ENCODE measurements at regions not wholly inside any gene's neighbourhood (a gene's known extent, or its start where the extent isn't known, plus 50 kb on each side); places are given as distances from the start of the nearest gene placed in this dataset.

GRCh38 chr18:66694852-66695251 is 91.0 kb upstream of the CDH19 start:
- H3T11ph ChIP-seq (ENCODE audit: low read length) = no peak overlapping the region
- H4K8ac ChIP-seq (replicated peaks; ENCODE audit: insufficient read length, low read depth, low read length) = no peak overlapping the region
- H3K56ac ChIP-seq (ENCODE audit: insufficient read length, low read depth, low read length) = no peak overlapping the region
- no peak for DNase-seq
- H3K36me3 Mint-ChIP-seq (ENCODE audit: insufficient read depth in 1 of 3, low read depth in 3 of 3) = peaks cover 0 to 6% (median 2%) of the 10 kb centered on the region in 3 experiments; a peak in 3 of 7 replicates
- H2BK12ac ChIP-seq (ENCODE audit: insufficient read length, low read depth, low read length) = no peak overlapping the region
- H4K5ac ChIP-seq (ENCODE audit: insufficient read length, low read depth, low read length) = no peak overlapping the region
- no peak overlapping the region for H2BK20ac ChIP-seq (ENCODE audit: low read depth, low read length, poor library complexity, severe bottlenecking)
- H3K9me3 ChIP-seq (ENCODE audit: control insufficient read depth, low read depth, low read length) = no peaks in the 10 kb centered on the region
- H2BK120ac ChIP-seq (ENCODE audit: low read depth, low read length, poor library complexity, severe bottlenecking) = no peak overlapping the region
- H4K91ac ChIP-seq (ENCODE audit: insufficient read length, low read depth, low read length) = no peak overlapping the region
- H3K27ac ChIP-seq (ENCODE audit: insufficient read length, low read depth, low read length) = no peak overlapping the region
- TF ChIP-seq, protein P1, sequence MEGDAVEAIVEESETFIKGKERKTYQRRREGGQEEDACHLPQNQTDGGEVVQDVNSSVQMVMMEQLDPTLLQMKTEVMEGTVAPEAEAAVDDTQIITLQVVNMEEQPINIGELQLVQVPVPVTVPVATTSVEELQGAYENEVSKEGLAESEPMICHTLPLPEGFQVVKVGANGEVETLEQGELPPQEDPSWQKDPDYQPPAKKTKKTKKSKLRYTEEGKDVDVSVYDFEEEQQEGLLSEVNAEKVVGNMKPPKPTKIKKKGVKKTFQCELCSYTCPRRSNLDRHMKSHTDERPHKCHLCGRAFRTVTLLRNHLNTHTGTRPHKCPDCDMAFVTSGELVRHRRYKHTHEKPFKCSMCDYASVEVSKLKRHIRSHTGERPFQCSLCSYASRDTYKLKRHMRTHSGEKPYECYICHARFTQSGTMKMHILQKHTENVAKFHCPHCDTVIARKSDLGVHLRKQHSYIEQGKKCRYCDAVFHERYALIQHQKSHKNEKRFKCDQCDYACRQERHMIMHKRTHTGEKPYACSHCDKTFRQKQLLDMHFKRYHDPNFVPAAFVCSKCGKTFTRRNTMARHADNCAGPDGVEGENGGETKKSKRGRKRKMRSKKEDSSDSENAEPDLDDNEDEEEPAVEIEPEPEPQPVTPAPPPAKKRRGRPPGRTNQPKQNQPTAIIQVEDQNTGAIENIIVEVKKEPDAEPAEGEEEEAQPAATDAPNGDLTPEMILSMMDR (conservative IDR thresholded peaks at IDR 0.05) = no peak
- no peaks in the 10 kb centered on the region for H3K79me2 ChIP-seq (ENCODE audit: insufficient read depth, low read length)
- H3K4me1 Mint-ChIP-seq = no peaks in the 10 kb centered on the region
- peaks cover 6 to 9% of the 10 kb centered on the region in 2 experiments for H3K9me3 Mint-ChIP-seq
- no peaks in the 10 kb centered on the region for H4K20me1 ChIP-seq (ENCODE audit: control insufficient read depth, insufficient read depth, insufficient read length)
- H3K18ac ChIP-seq (ENCODE audit: insufficient read length, low read depth, low read length) = no peak overlapping the region
- no peaks in the 10 kb centered on the region for H3K4me1 ChIP-seq (ENCODE audit: insufficient read depth, low read length)
- no peak overlapping the region for H3K4me2 ChIP-seq (ENCODE audit: insufficient read depth, insufficient read length, low read length)
- WGBS (ENCODE audit: extremely low coverage, insufficient read length, low lambda C conversion rate) = no CpG with 5 or more reads among the region's 1 CpG
- H3K14ac ChIP-seq (ENCODE audit: insufficient read depth, low read length) = no peak overlapping the region
- no peak overlapping the region for H3K9ac ChIP-seq (ENCODE audit: extremely low read depth, insufficient read length, low read length)
- no peaks in the 10 kb centered on the region for H3K27me3 ChIP-seq (ENCODE audit: insufficient read depth, low read length)
- H2BK5ac ChIP-seq (ENCODE audit: insufficient read length, low read length) = no peak overlapping the region
- H3K27ac Mint-ChIP-seq = no peak overlapping the region
- H3K4me3 Mint-ChIP-seq = no peak overlapping the region
- no peak overlapping the region for H2AK5ac ChIP-seq (ENCODE audit: insufficient read length, low read length)
- H2AFZ ChIP-seq (ENCODE audit: low read length) = no peak overlapping the region
- no peaks in the 10 kb centered on the region for H3K23me2 ChIP-seq (ENCODE audit: insufficient read length, low read depth, low read length, poor library complexity, severe bottlenecking)
- no peaks in the 10 kb centered on the region for H3K79me1 ChIP-seq (ENCODE audit: insufficient read depth, low read depth, low read length, poor library complexity, severe bottlenecking)
- no peaks in the 10 kb centered on the region for H3K27me3 Mint-ChIP-seq (ENCODE audit: low read depth)
- no peak overlapping the region for H2BK15ac ChIP-seq (ENCODE audit: low read depth, low read length)
- no peak overlapping the region for H3K4ac ChIP-seq (ENCODE audit: low read depth, low read length)
- no peak overlapping the region for H3K23ac ChIP-seq (ENCODE audit: insufficient read length, low read depth, low read length)
